WTC11 (cell line): ENCODE measurements at regions not wholly inside any gene's neighbourhood (a gene's known extent, or its start where the extent isn't known, plus 50 kb on each side); places are given as distances from the start of the nearest gene placed in this dataset.

Experiments
- ATAC-seq: fragments of 200-7000 bp; cut with Tn5 transposase; 2 replicates; pipeline ENCODE4 v1.10.0; 2021; ENCODE audit warnings: mild to moderate bottlenecking, moderate library complexity
- CTCF ChIA-PET: fragments of 300-600 bp; sonication (Branson Sonifier 250); formaldehyde crosslinking; loops from one replicate; lab custom pipeline; 2021; ENCODE audit warnings: antibody characterized with exemption; lab: Charles Lee
- POLR2A ChIA-PET: fragments of 350-600 bp; sonication (Branson Sonifier 250); formaldehyde crosslinking; loops from one replicate; lab custom pipeline; 2021; ENCODE audit warnings: antibody characterized with exemption; lab: Charles Lee
- DNase-seq: peaks from one replicate; pipeline ENCODE4 v3.0.0; 2021; ENCODE audit warnings: low spot score
- H3K27ac Mint-ChIP-seq: 2 replicates; pipeline ENCODE4 v1.8.0; 2021; ENCODE audit warnings: mixed read lengths
- H3K27me3 Mint-ChIP-seq: 2 replicates; pipeline ENCODE4 v1.8.0; 2021; ENCODE audit warnings: low read depth, mild to moderate bottlenecking, moderate library complexity, mixed read lengths
- H3K36me3 Mint-ChIP-seq: 2 replicates; pipeline ENCODE4 v1.8.0; 2021; ENCODE audit warnings: mixed read lengths
- H3K4me1 Mint-ChIP-seq: 2 replicates; pipeline ENCODE4 v1.8.0; 2022; ENCODE audit warnings: mixed read lengths
- H3K4me3 Mint-ChIP-seq: 2 replicates; pipeline ENCODE4 v1.8.0; 2021; ENCODE audit warnings: mild to moderate bottlenecking, moderate library complexity, mixed read lengths
- H3K9me3 Mint-ChIP-seq: 2 replicates; pipeline ENCODE4 v1.8.0; 2021; ENCODE audit warnings: mixed read lengths
- ELF4 ChIP-seq: sonication (generic); formaldehyde crosslinking; IDR thresholded peaks from 2 replicates; pipeline ENCODE4 v1.8.1; 2022; ENCODE audit warnings: low read depth, mild to moderate bottlenecking, moderate library complexity, missing genetic modification reagents
- ESRRA ChIP-seq: sonication (generic); formaldehyde crosslinking; IDR thresholded peaks from 2 replicates; pipeline ENCODE4 v1.8.1; 2022; ENCODE audit warnings: mild to moderate bottlenecking, missing genetic modification reagents, borderline replicate concordance
- GTF2I ChIP-seq: fragments of 250-450 bp; sonication (Bioruptor Pico); conservative IDR thresholded peaks from 2 replicates; pipeline ENCODE4 v1.4.0; 2021; ENCODE audit warnings: mild to moderate bottlenecking
- RELA ChIP-seq: sonication (generic); formaldehyde crosslinking; IDR thresholded peaks from 2 replicates; pipeline ENCODE4 v1.8.1; 2022; ENCODE audit warnings: missing genetic modification reagents, mild to moderate bottlenecking, borderline replicate concordance
- SMAD3 ChIP-seq: sonication (generic); formaldehyde crosslinking; IDR thresholded peaks from 2 replicates; pipeline ENCODE4 v1.8.0; 2022; ENCODE audit warnings: missing genetic modification reagents, mild to moderate bottlenecking, borderline replicate concordance
- SMAD4 ChIP-seq: sonication (generic); formaldehyde crosslinking; IDR thresholded peaks from 2 replicates; pipeline ENCODE4 v1.8.0; 2022; ENCODE audit warnings: mild to moderate bottlenecking, missing genetic modification reagents
- ZNF121 ChIP-seq: sonication (generic); formaldehyde crosslinking; IDR thresholded peaks from 2 replicates; pipeline ENCODE4 v1.8.0; 2023; ENCODE audit warnings: missing genetic modification reagents
- ZNF219 ChIP-seq: sonication (generic); formaldehyde crosslinking; IDR thresholded peaks from 2 replicates; pipeline ENCODE4 v1.8.0; 2023; ENCODE audit warnings: missing genetic modification reagents, mild to moderate bottlenecking, borderline replicate concordance
- ZNF232 ChIP-seq: sonication (generic); formaldehyde crosslinking; IDR thresholded peaks from 2 replicates; pipeline ENCODE4 v1.8.0; 2022; ENCODE audit warnings: mild to moderate bottlenecking, missing genetic modification reagents
- ZNF416 ChIP-seq: fragments of 250-450 bp; sonication (Bioruptor Pico); IDR thresholded peaks from 2 replicates; pipeline ENCODE4 v1.9.0; 2021; ENCODE audit warnings: mild to moderate bottlenecking, inconsistent platforms
- TF ChIP-seq, protein P1 (sequence below): sonication (generic); formaldehyde crosslinking; IDR thresholded peaks from 2 replicates; pipeline ENCODE4 v1.8.0; 2022; ENCODE audit warnings: mild to moderate bottlenecking, missing genetic modification reagents
- TF ChIP-seq, protein P2 (sequence below): sonication (generic); formaldehyde crosslinking; IDR thresholded peaks from 2 replicates; pipeline ENCODE4 v1.8.0; 2023; ENCODE audit warnings: mild to moderate bottlenecking, missing genetic modification reagents
- TF ChIP-seq, protein P3 (sequence below): sonication (generic); formaldehyde crosslinking; IDR thresholded peaks from 2 replicates; pipeline ENCODE4 v1.8.1; 2022; ENCODE audit warnings: mild to moderate bottlenecking, moderate library complexity, missing genetic modification reagents
- TF ChIP-seq, protein P4 (sequence below): sonication (generic); formaldehyde crosslinking; IDR thresholded peaks from 2 replicates; pipeline ENCODE4 v1.8.0; 2022; ENCODE audit warnings: missing genetic modification reagents
- TF ChIP-seq, protein P5 (sequence below): fragments of 250-450 bp; sonication (Bioruptor Pico); IDR thresholded peaks from 2 replicates; pipeline ENCODE4 v2.1.2; 2022; ENCODE audit warnings: mild to moderate bottlenecking, moderate library complexity
- TF ChIP-seq, protein P6 (sequence below): fragments of 250-450 bp; sonication (Bioruptor Pico); IDR thresholded peaks from 2 replicates; pipeline ENCODE4 v1.8.0; 2021; ENCODE audit warnings: mild to moderate bottlenecking
- TF ChIP-seq, protein P7 (sequence below): sonication (generic); formaldehyde crosslinking; IDR thresholded peaks from 2 replicates; pipeline ENCODE4 v1.8.1; 2023; ENCODE audit warnings: mild to moderate bottlenecking, missing genetic modification reagents

DNA sequence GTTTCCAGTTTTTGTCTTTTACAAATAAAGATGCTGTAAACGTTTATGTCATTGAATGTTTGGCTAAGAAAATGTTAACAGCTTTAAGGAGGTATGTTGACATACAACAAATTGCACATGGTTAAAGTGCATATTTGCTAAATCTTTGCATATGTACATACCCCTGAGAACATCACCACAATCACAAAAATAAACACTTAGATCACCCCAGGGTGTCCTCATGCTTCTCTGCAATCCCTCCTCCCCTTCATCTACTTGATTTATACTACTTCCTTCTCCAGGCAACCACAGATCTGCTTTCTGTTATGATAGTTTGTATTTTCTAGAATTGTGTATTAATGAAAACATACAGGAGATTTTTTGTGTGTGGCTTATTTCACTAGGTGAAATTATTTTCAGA lies 209.5 kb downstream of the GLRX3 start:
- Mint-ChIP-seq H3K4me1 (no peaks in the 10 kb centered on the region), H3K36me3 (peaks cover 64% of the 10 kb centered on the region), H3K4me3 (no peak overlapping the region), H3K9me3 (peaks cover 82% of the 10 kb centered on the region)
- ChIA-PET POLR2A (no interaction called here), CTCF (no interaction called here)
- no peak for DNase-seq
- TF ChIP-seq, protein P1, sequence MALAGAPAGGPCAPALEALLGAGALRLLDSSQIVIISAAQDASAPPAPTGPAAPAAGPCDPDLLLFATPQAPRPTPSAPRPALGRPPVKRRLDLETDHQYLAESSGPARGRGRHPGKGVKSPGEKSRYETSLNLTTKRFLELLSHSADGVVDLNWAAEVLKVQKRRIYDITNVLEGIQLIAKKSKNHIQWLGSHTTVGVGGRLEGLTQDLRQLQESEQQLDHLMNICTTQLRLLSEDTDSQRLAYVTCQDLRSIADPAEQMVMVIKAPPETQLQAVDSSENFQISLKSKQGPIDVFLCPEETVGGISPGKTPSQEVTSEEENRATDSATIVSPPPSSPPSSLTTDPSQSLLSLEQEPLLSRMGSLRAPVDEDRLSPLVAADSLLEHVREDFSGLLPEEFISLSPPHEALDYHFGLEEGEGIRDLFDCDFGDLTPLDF (CRISPR knock-in tag): no peak
- TF ChIP-seq, protein P2, sequence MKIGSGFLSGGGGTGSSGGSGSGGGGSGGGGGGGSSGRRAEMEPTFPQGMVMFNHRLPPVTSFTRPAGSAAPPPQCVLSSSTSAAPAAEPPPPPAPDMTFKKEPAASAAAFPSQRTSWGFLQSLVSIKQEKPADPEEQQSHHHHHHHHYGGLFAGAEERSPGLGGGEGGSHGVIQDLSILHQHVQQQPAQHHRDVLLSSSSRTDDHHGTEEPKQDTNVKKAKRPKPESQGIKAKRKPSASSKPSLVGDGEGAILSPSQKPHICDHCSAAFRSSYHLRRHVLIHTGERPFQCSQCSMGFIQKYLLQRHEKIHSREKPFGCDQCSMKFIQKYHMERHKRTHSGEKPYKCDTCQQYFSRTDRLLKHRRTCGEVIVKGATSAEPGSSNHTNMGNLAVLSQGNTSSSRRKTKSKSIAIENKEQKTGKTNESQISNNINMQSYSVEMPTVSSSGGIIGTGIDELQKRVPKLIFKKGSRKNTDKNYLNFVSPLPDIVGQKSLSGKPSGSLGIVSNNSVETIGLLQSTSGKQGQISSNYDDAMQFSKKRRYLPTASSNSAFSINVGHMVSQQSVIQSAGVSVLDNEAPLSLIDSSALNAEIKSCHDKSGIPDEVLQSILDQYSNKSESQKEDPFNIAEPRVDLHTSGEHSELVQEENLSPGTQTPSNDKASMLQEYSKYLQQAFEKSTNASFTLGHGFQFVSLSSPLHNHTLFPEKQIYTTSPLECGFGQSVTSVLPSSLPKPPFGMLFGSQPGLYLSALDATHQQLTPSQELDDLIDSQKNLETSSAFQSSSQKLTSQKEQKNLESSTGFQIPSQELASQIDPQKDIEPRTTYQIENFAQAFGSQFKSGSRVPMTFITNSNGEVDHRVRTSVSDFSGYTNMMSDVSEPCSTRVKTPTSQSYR (CRISPR knock-in tag): no peak
- TF ChIP-seq SMAD4 (CRISPR knock-in tag) (no peak), GTF2I (CRISPR knock-in tag) (no peak), ELF4 (CRISPR knock-in tag) (no peak), SMAD3 (CRISPR knock-in tag) (no peak), ZNF121 (CRISPR knock-in tag) (no peak), ESRRA (no peak), ZNF232 (CRISPR knock-in tag) (no peak), RELA (CRISPR knock-in tag) (no peak), ZNF416 (no peak), ZNF219 (no peak)
- TF ChIP-seq, protein P3, sequence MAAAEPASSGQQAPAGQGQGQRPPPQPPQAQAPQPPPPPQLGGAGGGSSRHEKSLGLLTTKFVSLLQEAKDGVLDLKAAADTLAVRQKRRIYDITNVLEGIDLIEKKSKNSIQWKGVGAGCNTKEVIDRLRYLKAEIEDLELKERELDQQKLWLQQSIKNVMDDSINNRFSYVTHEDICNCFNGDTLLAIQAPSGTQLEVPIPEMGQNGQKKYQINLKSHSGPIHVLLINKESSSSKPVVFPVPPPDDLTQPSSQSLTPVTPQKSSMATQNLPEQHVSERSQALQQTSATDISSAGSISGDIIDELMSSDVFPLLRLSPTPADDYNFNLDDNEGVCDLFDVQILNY (CRISPR knock-in tag): no peak
- TF ChIP-seq, protein P4, sequence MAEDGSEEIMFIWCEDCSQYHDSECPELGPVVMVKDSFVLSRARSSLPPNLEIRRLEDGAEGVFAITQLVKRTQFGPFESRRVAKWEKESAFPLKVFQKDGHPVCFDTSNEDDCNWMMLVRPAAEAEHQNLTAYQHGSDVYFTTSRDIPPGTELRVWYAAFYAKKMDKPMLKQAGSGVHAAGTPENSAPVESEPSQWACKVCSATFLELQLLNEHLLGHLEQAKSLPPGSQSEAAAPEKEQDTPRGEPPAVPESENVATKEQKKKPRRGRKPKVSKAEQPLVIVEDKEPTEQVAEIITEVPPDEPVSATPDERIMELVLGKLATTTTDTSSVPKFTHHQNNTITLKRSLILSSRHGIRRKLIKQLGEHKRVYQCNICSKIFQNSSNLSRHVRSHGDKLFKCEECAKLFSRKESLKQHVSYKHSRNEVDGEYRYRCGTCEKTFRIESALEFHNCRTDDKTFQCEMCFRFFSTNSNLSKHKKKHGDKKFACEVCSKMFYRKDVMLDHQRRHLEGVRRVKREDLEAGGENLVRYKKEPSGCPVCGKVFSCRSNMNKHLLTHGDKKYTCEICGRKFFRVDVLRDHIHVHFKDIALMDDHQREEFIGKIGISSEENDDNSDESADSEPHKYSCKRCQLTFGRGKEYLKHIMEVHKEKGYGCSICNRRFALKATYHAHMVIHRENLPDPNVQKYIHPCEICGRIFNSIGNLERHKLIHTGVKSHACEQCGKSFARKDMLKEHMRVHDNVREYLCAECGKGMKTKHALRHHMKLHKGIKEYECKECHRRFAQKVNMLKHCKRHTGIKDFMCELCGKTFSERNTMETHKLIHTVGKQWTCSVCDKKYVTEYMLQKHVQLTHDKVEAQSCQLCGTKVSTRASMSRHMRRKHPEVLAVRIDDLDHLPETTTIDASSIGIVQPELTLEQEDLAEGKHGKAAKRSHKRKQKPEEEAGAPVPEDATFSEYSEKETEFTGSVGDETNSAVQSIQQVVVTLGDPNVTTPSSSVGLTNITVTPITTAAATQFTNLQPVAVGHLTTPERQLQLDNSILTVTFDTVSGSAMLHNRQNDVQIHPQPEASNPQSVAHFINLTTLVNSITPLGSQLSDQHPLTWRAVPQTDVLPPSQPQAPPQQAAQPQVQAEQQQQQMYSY (CRISPR knock-in tag): no peak
- TF ChIP-seq, protein P5, sequence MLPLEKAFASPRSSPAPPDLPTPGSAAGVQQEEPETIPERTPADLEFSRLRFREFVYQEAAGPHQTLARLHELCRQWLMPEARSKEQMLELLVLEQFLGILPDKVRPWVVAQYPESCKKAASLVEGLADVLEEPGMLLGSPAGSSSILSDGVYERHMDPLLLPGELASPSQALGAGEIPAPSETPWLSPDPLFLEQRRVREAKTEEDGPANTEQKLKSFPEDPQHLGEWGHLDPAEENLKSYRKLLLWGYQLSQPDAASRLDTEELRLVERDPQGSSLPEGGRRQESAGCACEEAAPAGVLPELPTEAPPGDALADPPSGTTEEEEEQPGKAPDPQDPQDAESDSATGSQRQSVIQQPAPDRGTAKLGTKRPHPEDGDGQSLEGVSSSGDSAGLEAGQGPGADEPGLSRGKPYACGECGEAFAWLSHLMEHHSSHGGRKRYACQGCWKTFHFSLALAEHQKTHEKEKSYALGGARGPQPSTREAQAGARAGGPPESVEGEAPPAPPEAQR (CRISPR knock-in tag): no peak
- TF ChIP-seq, protein P6, sequence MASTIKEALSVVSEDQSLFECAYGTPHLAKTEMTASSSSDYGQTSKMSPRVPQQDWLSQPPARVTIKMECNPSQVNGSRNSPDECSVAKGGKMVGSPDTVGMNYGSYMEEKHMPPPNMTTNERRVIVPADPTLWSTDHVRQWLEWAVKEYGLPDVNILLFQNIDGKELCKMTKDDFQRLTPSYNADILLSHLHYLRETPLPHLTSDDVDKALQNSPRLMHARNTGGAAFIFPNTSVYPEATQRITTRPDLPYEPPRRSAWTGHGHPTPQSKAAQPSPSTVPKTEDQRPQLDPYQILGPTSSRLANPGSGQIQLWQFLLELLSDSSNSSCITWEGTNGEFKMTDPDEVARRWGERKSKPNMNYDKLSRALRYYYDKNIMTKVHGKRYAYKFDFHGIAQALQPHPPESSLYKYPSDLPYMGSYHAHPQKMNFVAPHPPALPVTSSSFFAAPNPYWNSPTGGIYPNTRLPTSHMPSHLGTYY: no peak
- TF ChIP-seq, protein P7, sequence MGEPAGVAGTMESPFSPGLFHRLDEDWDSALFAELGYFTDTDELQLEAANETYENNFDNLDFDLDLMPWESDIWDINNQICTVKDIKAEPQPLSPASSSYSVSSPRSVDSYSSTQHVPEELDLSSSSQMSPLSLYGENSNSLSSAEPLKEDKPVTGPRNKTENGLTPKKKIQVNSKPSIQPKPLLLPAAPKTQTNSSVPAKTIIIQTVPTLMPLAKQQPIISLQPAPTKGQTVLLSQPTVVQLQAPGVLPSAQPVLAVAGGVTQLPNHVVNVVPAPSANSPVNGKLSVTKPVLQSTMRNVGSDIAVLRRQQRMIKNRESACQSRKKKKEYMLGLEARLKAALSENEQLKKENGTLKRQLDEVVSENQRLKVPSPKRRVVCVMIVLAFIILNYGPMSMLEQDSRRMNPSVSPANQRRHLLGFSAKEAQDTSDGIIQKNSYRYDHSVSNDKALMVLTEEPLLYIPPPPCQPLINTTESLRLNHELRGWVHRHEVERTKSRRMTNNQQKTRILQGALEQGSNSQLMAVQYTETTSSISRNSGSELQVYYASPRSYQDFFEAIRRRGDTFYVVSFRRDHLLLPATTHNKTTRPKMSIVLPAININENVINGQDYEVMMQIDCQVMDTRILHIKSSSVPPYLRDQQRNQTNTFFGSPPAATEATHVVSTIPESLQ (CRISPR knock-in tag): no peak
- TF ChIP-seq, all 79 proteins: peak for 0
- peaks cover 7% of the 10 kb centered on the region; the same call in 1 of the 2 replicates for H3K27me3 Mint-ChIP-seq
- no peak overlapping the region for H3K27ac Mint-ChIP-seq
- ATAC-seq: no peak
